GM19467 (cell line): ENCODE measurements at regions not wholly inside any gene's neighbourhood (a gene's known extent, or its start where the extent isn't known, plus 50 kb on each side); places are given as distances from the start of the nearest gene placed in this dataset.

Experiments
- ATAC-seq: cut with Tn5 transposase; IDR thresholded peaks from one replicate; pipeline ENCODE4 v1.9.1; 2021; ENCODE audit warnings: mild to moderate bottlenecking, moderate library complexity; ENCODE audit not compliant: unreplicated experiment

DNA sequence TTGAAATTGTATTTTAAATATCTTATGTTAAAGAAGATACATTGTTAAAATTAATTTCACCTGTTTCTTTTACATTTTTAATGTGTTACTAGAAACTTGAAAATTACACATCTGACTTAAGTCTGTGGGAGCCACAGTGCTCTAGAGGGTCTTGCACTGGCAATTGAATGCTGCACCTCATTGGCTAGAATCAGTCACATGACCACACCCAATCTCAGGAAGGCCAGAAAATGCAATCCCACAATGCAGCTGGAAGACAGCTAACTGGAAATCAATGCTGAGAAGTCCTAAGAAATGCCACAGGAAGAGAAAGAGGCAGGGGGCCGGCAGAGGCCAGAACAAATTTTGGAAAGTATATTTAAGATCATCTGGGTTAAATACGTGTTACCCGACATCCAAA is 189.2 kb upstream of the POU3F3 start:
- no peak for ATAC-seq

DNA sequence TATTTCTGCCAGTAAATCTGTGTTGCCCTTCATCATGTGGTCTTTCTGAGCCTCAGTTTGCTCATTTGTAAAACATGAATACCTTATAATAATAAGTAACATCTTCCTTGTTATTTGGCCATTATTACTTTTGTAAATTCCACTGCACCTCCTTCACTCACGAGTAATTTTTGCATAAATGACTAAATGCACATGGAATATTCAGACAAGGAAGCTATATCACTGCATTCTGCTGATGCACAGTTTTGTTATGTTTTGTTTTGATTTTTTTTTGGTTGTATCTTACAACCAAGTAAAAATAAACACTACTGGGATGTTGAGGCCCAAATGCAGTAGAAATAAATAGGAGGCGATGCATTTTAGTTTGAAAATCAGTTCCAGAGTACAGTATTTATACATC is 185.3 kb upstream of the POU3F3 start:
- no peak for ATAC-seq

DNA sequence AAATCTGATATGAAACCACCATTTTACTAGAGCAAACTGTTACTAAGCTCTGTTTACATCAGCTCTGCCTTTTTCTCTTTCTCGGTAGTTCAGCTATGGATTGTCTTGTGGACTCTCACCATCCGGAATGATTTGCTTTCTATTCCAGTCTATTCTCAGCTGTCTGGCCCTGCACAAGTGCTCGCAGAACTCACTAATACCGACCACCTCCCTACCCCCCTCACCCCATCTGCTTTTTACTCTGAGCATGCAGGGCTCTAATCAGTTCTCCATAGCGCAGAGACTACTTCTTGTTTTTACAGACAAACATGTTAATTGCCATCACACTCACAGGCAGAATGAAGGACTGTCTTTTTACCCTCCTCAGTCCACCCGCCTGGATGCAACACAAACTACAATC is 180.7 kb upstream of the POU3F3 start:
- ATAC-seq: no peak

DNA sequence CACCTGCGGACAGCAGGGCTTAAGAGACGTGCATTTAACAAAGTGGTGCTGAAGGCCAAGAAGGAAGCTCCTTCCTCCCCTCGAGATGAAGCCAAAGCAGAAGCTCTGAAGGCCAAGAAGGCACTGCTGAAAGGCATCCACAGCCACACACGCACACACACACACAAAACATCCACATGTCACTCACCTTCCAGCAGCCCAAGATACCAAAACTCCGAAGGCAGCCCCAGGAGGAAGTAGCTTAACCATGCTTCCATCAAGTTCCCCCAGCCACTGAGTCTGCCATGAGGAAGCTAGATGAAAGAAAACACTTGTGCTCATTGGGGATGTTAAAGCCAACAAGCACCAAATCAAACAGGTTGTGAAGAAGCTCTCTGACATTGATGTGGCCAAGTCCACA is 175.7 kb upstream of the POU3F3 start:
- no peak for ATAC-seq

DNA sequence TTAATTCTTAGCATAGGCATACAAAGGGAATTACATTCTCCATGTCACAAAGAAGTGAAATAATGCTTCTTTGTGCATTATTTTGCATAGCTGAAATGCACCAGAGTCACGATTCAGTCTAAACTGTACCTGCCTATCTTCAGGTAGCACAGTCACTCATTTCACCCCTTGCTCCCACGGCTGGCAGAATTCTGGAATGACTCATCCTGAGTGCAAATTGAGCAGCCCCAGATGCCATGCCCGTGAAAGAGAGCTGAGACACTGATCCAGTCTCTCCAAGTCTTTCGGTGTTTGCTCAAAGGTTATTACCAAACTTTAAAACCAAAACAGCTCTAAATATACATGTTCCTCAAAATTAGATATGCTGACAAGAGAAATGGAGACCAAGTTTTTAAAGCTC is 168.3 kb upstream of the POU3F3 start:
- ATAC-seq: no peak

DNA sequence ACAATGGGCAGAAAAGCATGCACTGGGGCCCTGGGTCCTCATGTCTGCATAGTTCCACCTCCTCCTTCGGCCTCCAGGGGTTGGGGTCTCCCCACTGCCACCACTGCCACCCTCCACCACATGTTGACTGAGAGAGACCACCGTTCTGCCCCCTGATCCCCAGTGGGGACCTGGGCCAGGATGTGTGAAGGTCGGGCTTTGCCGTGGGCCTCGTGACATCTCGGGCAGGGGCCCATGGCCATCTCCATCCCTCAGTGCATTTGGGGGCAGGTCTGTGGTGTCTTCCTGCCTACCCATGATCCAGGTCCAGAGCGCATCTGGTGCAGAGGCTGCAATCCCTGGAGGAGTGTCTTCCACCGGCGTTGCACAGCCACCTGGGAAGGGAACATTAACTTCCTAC is 166.8 kb upstream of the POU3F3 start:
- no peak for ATAC-seq

DNA sequence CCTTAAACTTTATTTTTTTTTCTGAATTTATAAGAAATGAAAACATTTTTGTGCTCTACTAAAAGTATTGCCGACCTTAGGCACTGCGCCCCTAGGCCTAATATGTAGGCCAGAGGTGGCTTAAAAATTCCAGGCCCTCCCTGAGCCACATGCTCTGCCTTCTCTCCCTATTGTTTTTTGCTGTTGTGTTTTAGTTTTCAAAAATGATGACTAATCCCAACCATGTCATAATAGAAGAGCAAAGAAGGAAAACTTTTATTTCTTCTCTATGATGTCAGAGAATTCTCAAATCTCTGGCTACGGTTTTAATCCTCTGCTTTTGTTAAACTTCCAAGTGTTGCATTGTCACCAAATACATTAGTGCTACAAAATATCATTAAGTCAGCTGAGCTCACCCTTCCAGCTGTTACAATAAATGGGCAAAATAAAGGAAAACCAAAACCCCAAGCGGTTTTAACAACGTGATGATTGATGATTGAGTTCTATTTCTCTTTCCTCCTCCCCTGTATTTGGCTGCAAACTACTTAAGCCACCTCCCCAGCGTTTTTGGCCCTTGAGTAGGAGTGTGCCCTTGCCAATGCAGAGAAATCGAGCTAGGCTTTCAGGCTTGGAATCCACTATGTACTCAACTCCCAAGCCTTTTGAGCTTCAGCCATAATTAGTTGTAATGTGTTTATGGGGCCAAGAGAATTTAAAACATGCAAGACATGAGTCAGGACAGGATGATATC is 163.5 kb upstream of the POU3F3 start:
- ATAC-seq: no peak

DNA sequence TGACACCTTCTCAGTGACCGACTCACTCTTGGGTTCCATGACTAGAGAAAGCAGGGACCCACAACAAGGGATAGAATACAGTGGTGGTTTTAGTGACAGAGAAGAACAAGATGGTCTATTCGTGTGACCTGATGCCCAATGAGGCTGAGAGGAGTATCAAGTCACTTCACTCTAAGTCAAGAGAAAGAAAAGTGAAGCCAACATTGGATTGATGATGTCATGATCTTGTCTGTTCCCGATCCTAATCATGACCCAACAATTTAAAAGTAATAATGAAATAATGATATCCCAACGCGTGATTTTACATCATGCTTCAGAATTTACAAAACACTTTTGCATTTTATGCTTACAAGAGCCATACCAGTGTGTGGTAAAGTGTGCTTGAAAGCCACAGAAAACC is 155.6 kb upstream of the POU3F3 start:
- no peak for ATAC-seq

DNA sequence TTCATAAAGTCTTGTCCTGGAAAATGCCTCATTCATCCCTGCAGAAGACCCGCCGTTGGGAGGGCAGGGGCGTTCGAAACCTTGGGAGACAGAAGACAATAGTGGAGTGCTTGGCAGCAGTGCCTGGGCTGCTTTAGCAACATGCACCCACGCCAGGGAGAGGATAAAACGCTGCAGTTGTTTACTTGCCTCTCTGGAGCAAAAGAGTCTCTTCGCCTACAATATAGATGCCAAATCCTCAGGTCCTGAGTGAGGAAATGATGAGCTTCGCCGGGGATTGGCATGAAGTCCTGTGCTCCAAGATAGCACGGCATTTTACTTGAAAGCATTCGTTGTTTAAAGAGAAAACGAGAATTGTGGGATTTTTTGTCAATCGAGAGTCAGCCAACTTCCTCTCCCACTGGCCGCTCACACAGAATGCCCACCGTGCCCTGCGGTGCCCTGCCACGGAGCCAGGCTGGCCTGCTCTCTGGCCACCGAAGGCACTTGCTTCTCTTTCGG is 152.5 kb upstream of the POU3F3 start:
- ATAC-seq: no peak

DNA sequence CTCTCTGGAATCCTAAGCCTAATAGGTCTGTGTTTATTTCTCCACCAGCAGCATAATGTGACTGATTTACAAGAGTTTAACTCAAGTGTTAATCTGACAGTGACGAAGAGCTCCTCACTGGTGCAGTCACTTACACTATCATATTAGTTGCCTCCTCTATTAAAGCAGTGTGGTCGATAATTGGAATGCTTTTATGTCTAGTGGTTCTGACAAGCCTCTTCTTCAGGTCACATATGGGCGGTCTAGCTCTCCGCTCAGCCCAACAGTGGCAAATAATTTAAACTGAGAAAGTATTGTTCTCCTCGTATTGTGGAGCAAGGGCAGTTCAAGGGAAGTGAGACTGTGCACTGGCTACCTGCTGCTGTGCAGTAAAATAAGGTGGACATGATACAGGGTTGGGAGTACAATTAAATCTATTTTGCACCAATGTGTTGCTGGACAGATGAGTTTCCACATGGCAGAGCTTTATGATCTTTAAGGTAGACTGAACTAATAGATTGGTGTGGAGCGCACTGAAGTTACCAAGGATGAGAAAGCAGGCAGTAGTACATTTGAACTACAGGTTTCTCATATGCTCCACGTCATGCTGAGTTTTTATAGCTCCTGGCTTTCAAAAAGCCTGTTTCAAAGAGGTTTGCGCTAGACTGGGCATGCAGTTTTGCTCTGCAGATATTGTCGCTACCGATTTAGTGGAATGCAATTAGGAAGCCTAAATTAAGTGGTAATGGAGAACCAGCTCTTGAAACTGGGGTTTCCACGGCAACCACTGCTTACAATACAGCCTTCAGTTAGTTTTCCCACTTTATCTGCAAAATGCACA is 151.7 kb upstream of the POU3F3 start:
- ATAC-seq: no peak

DNA sequence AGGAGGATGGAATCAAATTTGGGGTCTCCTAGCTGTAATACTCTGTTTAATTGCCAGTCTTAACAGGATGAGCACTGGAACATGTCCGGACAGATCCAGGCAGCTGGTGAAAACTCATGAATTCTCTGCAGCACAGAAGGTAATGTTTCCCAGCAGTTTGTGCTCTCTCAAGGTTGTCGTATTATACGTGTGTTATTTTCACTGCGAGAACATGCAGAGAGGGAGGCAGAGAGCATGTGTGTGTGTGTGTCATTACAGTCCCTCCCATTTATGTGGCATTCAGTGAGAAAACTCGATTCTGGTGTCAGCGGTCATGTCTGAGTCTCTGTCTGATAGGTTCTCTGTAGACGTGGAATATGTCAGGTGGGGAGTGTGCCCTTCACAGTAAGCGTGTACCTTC is 150.2 kb upstream of the POU3F3 start:
- ATAC-seq: no peak

DNA sequence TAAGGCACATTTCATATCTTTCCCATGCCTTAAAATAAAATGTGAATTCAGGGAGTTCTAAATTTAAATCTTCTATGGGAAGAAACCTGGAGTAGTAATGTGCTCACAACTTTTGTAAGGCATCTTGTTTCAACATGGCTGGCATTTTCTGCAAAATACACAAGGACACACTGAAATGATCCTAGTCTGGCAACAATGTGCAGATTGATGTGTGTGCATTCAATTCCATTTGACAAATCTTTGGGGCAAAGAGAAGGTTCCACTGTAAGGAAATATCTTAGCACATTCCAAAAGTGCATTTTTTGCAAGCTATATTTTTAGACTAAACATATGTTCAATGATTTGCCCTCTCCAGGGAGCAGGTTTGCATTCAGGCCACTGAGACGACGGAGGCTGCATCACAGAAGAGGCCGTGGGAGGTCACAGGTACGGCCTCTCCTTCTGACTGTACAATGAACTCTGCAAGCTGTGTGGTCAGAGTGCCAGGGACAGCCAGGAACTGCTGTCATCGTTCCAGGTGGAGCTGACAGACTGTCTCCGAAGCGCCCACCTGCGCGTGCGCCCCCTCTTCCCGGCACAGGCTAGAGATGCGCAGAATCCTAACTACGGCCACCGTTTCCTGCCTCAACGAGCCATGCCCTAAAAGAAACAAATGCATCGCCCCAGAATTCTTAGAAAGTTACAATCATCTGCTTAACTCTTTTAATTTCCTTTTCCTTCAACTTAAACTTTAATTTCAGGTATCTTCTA is 149.2 kb upstream of the POU3F3 start:
- no peak for ATAC-seq

DNA sequence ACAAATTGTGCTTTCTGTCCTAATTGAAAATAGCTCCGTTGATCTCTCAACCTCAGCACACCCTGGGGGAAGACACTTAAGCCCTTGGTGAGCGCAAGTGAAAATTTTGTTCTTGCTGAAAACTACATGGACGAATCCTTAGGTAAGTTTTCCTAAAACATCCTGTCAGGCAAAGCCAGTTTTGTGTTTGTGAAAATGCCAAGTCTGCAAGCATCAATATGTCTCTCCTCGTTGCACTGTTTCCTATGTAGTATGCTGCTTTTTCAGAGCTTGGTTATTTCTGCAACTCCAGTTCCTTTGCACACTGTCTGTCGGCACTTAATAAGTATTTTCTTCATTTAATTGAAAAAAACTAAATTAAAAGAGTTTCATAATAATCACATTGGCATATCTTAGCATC is 146.9 kb upstream of the POU3F3 start:
- no peak for ATAC-seq

DNA sequence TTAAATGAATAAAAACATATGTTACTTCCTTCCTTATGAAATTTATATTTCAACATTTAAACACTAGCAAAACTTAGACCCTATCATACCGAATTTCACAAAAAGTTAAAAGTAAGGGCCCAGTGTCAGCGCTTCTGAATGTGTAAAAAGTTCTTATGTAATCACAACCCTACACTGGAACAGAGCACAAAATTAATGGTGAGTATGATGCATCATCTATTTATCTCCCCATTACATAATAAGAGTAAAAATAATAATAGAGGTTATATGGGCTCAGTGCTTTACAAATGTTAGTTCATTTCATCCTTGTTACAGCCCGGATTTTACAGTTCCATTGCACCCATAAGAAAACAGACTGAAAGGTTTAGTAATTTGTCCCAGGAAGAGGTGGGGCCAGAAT is 144.9 kb upstream of the POU3F3 start:
- no peak for ATAC-seq

DNA sequence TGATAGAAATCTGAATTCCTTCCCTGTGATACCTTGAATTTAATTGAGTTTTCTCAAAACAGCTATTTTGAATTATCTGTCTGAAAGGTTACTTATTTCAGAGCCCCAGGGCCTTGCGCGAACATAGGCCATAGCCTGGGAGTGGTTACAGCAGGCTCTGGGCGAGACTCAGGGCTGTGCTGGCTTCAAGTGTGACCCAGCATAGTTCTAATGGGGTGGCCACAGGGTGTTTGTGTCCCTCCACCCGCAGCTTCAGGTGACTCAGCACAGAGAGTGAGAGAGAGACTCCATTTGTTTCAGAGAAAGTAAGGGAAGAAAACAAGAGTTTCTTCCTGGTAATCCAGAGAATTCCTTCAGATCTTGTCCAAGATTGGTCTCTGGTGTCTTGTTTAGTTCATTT is 137.9 kb upstream of the POU3F3 start:
- ATAC-seq: no peak

DNA sequence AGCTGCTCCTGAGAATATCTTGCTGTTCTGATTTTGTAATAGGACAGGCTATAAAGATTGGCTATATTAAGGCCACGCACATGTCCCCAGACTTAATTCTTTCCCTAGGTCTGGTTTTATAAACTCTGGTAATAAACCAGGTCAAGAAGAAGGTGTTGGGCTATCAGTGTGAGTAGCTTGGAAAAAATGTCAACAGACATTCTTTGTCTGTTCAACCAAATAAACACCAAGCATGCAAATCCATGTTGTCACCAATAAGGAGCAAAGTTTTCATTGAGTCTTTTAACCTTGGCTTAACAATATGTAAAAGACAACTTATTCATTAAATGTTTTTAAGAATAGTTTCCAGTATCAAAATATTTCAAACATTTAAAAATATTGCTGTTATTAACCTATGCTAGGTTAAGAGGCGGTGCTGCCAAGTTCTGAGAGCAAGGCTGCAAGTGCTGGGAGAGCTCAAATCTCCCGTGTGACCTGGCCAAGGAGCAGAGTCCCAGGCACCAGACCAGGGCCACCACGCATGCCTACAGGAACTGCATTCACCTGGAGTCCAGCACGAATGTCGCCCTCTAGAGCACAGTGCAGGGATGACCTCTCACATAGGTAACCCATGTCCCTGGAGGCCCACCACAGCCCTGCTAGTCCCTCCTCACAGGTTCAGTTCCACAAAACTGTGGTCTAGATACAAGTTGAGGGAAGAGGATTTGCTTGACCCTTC is 120.5 kb upstream of the POU3F3 start:
- peak; percentile 94 for ATAC-seq

DNA sequence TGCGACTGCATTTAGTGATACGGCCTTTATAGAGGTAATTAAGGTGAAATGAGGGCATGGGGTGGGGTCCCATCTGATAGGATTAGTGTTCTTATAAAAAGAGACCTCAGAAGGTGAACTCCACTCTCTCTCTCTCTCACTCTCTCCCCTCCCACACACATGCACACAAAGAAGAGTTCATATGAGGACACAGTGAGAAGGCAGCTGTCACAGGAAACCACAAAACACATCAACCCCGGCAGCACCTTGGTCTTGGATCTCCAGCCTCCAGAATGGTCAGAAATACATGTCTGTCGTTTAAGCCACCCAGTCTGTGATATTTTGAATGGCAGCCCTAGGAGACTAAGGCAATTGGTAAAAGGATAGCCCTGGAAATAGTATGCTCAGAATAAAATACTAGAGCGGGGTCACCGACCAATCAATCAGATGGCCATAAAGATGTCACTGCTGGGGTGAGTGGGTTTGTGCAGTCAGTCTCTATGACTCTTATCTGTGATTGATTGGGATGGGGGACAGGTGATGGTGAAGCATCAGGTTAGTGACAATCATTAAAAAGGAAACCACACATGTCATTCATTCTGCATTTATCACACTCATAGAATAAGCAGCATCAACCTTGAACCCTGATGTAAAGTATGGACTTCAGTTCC is 118.9 kb upstream of the POU3F3 start:
- no peak for ATAC-seq

DNA sequence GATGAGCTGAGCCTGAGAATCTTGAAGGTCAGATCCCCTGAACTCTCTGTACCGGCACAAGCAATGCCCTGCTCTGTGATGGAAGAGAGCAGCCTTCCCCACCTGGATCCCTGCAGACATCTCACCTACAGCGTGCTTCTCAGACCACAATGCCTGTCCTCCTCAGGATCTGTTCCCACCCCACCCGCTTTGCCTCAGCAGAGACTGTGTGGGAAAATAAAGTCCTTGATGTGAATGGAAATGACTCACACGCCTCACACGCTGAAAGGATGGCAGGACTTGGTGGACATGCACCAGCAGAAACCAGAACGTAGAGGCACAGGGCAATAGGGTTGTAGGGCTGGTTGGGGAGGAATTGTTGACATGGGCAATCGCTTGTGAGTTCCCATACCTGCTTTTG is 117.9 kb upstream of the POU3F3 start:
- ATAC-seq: no peak

DNA sequence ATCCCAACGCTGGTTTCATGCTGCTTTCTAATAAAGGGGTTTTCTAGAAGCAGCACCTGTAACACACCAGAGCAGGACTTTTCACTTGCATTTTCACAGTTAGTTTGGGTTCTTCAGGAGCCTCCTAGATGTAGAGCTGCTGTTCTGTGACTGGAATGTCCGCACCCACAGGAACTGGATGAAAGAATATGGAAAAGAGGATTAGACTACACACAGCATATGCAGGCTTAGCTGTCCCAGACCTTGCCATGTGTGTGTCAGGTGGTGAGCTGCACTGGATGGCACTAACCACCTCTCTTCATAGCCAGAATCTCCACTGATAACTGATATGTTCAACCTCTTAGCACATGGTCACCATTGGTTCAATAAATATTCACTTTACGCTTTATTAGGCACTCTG is 112.1 kb upstream of the POU3F3 start:
- ATAC-seq: no peak

DNA sequence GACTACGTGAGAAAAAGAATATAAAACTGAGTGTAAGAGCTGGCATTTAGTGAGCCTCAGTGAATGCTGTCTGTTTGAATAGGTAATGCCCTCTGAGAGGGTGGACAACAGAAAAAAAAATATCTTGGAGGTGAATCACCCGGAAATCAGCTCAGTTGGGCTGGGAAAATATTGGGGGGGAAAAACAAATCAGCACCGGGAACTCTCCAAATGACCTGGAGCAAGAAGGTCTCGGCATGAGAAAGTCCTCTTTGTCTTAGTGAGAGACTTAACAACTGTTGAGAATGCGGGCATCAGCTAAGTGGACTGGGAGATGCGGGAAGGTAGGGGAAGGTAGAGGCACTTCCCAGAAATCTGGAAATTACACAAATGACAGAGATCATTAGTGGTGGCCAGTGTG is 109.4 kb upstream of the POU3F3 start:
- ATAC-seq: no peak

DNA sequence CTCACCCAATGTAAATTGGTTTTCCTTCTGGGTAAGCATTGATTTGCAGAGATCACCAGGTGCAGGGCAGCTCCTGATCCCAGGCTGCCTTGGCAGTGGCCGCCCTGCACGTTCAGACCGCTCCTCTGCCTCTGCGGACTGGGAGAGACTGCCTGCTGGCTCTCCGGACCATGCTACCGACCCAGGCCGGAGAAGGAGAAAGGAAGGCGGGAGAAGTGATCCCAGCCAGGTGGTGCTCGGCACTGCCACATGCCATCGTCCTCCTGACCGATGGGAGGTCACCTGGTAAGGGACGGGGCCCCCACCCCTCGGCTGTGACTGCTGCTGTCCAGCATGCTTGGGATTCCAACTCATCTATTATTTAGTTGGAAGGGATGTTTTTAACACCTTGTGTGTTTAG is 108.1 kb upstream of the POU3F3 start:
- ATAC-seq: no peak
